Myocyte (in vitro differentiated cells): ENCODE measurements at regions not wholly inside any gene's neighbourhood (a gene's known extent, or its start where the extent isn't known, plus 50 kb on each side); places are given as distances from the start of the nearest gene placed in this dataset.
"Not testable (repeated sequence)": the region's sequence is repeated elsewhere in the genome, so short reads cannot be mapped to it uniquely, and the experiment has no call there.

ENCODE experiments used
- DNase-seq: peaks from one replicate; pipeline ENCODE4 v3.0.0-alpha.2; 2012; ENCODE audit warnings: low read depth

- peak; percentile 5 for DNase-seq
These were observed 127.9 kb downstream of the EVA1A start for GRCh38 chr2:75432761-75433361.

GRCh38 chr2:75431763-75432162, 129.0 kb downstream of the EVA1A start:
- DNase-seq, result no peak

- DNase-seq, result no peak
These were observed 129.5 kb downstream of the EVA1A start for GRCh38 chr2:75431276-75431675.

GRCh38 chr2:75430449-75430848, 130.3 kb downstream of the EVA1A start:
- DNase-seq, result not testable (repeated sequence)

- DNase-seq, result peak; percentile 61
These were observed 131.9 kb downstream of the EVA1A start for GRCh38 chr2:75428646-75429443.

GRCh38 chr2:75428060-75428459, 132.7 kb downstream of the EVA1A start:
- no peak for DNase-seq

GRCh38 chr2:75424936-75425619, 135.7 kb downstream of the EVA1A start:
- DNase-seq, result peak; percentile 20

- no peak for DNase-seq
These were observed 138.8 kb downstream of the EVA1A start for GRCh38 chr2:75421986-75422385.

- no peak for DNase-seq
These were observed 144.1 kb downstream of the EVA1A start for GRCh38 chr2:75416420-75417342.

GRCh38 chr2:75415731-75416130, 145.0 kb downstream of the EVA1A start:
- no peak for DNase-seq

GRCh38 chr2:75415111-75415626, 145.6 kb downstream of the EVA1A start:
- DNase-seq, result no peak

GRCh38 chr2:75411574-75411973, 149.2 kb downstream of the EVA1A start:
- DNase-seq, result no peak

- no peak for DNase-seq
These were observed 150.0 kb downstream of the EVA1A start for GRCh38 chr2:75410702-75411101.

- DNase-seq, result no peak
These were observed 152.0 kb downstream of the EVA1A start for GRCh38 chr2:75408771-75409170.

GRCh38 chr2:75407038-75407530, 153.7 kb downstream of the EVA1A start:
- no peak for DNase-seq

GRCh38 chr2:75406131-75406581, 154.6 kb downstream of the EVA1A start:
- no peak for DNase-seq

- DNase-seq, result no peak
These were observed 155.7 kb downstream of the EVA1A start for GRCh38 chr2:75405000-75405399.

- peak; percentile 65 for DNase-seq
These were observed 156.7 kb downstream of the EVA1A start for GRCh38 chr2:75403991-75404428.

GRCh38 chr2:75396314-75396713, 164.4 kb downstream of the EVA1A start:
- no peak for DNase-seq

- not testable (repeated sequence) for DNase-seq
These were observed 166.0 kb downstream of the EVA1A start for GRCh38 chr2:75394764-75395163.

- no peak for DNase-seq
These were observed 170.6 kb downstream of the EVA1A start for GRCh38 chr2:75390169-75390568.
